ENCODE measurements at regions not wholly inside any gene's neighbourhood (a gene's known extent, or its start where the extent isn't known, plus 50 kb on each side); places are given as distances from the start of the nearest gene placed in this dataset.

DNA sequence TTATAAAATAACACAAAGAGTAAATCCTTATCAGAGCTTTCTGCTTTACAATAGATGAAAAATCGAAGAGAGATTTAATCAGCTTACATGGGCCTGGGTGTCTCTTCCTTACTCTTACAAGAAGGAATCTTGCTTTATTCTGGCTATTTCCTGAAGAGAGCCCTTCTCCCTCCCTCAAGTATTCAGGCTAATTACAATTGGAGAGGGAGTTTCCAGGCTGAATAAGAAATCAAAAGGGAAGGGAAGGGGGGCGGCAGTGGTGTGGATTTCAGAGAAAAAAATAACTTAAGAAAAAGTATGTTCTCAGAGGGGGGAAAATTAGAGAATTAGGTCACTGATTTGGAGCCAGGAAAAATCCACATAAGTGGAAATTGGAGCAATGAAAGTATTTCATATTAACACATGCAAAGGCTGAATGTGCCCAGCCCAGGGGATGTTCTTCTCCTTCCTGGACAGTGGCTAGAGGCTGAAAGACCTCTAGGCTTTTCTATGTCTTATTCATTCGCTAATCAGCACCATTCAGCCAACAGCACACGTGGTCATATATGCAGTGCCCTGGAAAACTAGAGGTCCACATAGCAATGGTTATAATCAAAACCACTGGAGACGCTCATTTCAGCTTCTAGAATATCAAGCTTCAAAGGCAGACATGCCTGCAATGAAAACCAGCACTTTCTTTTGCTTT lies 158.9 kb upstream of the BTG1 start (continued):
- no peak for TF ChIP-seq ZNF148 (tag by site-specific recombination; IDR thresholded peaks at IDR 0.05; ENCODE audit: borderline replicate concordance)
- no peak for TF ChIP-seq ZNF501 (tag by site-specific recombination; IDR thresholded peaks at IDR 0.05)
- TF ChIP-seq ZNF626 (tag by site-specific recombination; IDR thresholded peaks at IDR 0.05) = no peak
- no peak for TF ChIP-seq SCRT1 (tag by site-specific recombination; IDR thresholded peaks at IDR 0.05; ENCODE audit: borderline replicate concordance)
- TF ChIP-seq ZNF292 (tag by site-specific recombination; IDR thresholded peaks at IDR 0.05; ENCODE audit: borderline replicate concordance, low read depth) = no peak

DNA sequence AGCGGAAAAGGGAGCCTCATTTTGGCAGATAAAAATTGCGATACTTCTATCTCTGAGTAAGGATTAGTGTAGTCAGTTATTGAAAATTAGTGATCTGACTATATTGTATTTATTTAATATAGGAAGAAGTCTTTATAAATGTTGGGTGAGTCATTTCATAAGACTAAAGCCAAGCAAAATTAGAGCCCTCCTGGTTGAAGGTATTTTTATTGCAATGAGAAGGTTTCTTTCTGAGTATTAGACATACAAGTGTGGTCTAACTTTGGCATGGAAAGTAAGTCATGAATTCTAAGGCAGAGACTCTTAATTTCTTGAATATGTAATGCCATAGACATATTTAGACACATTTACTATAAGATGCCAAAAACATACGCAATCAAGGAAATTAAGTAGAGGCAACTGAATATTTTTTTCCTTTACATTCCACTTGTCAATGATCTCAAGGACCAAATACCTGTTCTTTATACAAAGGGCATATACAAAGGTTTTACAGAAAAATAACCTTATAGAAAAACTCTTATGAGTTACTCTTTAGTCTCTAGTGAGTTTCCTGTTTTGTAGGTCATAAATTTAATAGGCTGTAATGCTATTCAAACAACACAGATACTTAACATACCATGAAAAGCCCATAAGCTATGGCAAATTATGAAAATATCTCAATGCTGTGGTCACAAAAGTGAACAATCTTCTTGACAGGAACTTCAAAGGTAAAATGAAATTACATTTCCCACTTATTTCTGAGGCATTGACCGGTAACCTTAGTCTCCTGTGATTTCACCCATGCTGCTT lies 156.6 kb upstream of the BTG1 start:
- H3K4me3 ChIP-seq (ENCODE audit: low read depth, low read length) = no peak overlapping the region
- TF ChIP-seq ZNF707 (tag by site-specific recombination; IDR thresholded peaks at IDR 0.05) = no peak
- TF ChIP-seq ZNF112 (tag by site-specific recombination; IDR thresholded peaks at IDR 0.05) = no peak
- TF ChIP-seq, protein P1, sequence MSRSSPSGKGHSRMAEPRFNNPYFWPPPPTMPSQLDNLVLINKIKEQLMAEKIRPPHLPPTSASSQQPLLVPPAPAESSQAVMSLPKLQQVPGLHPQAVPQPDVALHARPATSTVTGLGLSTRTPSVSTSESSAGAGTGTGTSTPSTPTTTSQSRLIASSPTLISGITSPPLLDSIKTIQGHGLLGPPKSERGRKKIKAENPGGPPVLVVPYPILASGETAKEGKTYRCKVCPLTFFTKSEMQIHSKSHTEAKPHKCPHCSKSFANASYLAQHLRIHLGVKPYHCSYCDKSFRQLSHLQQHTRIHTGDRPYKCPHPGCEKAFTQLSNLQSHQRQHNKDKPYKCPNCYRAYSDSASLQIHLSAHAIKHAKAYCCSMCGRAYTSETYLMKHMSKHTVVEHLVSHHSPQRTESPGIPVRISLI (tag by site-specific recombination; IDR thresholded peaks at IDR 0.05) = no peak
- TF ChIP-seq HOXA7 (CRISPR knock-in tag; IDR thresholded peaks at IDR 0.05; ENCODE audit: borderline replicate concordance) = no peak
- TF ChIP-seq ZBTB7A (tag by site-specific recombination; IDR thresholded peaks at IDR 0.05; ENCODE audit: low read depth) = no peak
- TF ChIP-seq MEIS1 (CRISPR knock-in tag; IDR thresholded peaks at IDR 0.05; ENCODE audit: borderline replicate concordance) = no peak
- no peak for TF ChIP-seq EGR2 (tag by site-specific recombination; IDR thresholded peaks at IDR 0.05; ENCODE audit: low read depth)
- TF ChIP-seq OVOL3 (tag by site-specific recombination; IDR thresholded peaks at IDR 0.05) = no peak
- TF ChIP-seq ZNF423 (tag by site-specific recombination; IDR thresholded peaks at IDR 0.05) = no peak
- no peak for TF ChIP-seq ZNF292 (tag by site-specific recombination; IDR thresholded peaks at IDR 0.05; ENCODE audit: borderline replicate concordance, low read depth)
- no peak for TF ChIP-seq ZNF785 (tag by site-specific recombination; IDR thresholded peaks at IDR 0.05)
- TF ChIP-seq ZBTB44 (tag by site-specific recombination; IDR thresholded peaks at IDR 0.05) = no peak
- TF ChIP-seq, protein P2, sequence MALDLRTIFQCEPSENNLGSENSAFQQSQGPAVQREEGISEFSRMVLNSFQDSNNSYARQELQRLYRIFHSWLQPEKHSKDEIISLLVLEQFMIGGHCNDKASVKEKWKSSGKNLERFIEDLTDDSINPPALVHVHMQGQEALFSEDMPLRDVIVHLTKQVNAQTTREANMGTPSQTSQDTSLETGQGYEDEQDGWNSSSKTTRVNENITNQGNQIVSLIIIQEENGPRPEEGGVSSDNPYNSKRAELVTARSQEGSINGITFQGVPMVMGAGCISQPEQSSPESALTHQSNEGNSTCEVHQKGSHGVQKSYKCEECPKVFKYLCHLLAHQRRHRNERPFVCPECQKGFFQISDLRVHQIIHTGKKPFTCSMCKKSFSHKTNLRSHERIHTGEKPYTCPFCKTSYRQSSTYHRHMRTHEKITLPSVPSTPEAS (tag by site-specific recombination; IDR thresholded peaks at IDR 0.05) = no peak
- TF ChIP-seq ZNF239 (tag by site-specific recombination; IDR thresholded peaks at IDR 0.05) = no peak
- no peak for TF ChIP-seq ZBTB17 (tag by site-specific recombination; IDR thresholded peaks at IDR 0.05)
- TF ChIP-seq OSR2 (tag by site-specific recombination; IDR thresholded peaks at IDR 0.05) = no peak
- no peak for TF ChIP-seq GFI1B (tag by site-specific recombination; IDR thresholded peaks at IDR 0.05)
- no peak for TF ChIP-seq ZFP37 (tag by site-specific recombination; IDR thresholded peaks at IDR 0.05)
- POLR2A ChIA-PET = no interaction called here
- no peak overlapping the region for H3K27ac ChIP-seq (ENCODE audit: extremely low read depth, low read depth, low read length)
- CTCF ChIA-PET = no interaction called here
- H3K36me3 ChIP-seq (ENCODE audit: control insufficient read depth in 2 of 2, insufficient read depth in 1 of 2, low read length in 2 of 2) = no peaks in the 10 kb centered on the region
- H3K4me1 ChIP-seq (ENCODE audit: control insufficient read depth, insufficient read depth, low read length) = peaks cover 3% of the 10 kb centered on the region
- no peaks in the 10 kb centered on the region for H3K9me3 ChIP-seq (ENCODE audit: control insufficient read depth, insufficient read depth, low read depth, low read length)
